ENCODE measurements at regions not wholly inside any gene's neighbourhood (a gene's known extent, or its start where the extent isn't known, plus 50 kb on each side); places are given as distances from the start of the nearest gene placed in this dataset.
"Not testable (repeated sequence)": the region's sequence is repeated elsewhere in the genome, so short reads cannot be mapped to it uniquely, and the experiment has no call there.

- no peak for DNase-seq
Observed at GRCh38 chr3:71998995-71999673, 214.2 kb upstream of the PROK2 start.

- no peak for DNase-seq
Observed at GRCh38 chr3:71997066-71997653, 212.2 kb upstream of the PROK2 start.

GRCh38 chr3:71994906-71995305, 210.0 kb upstream of the PROK2 start:
- DNase-seq = no peak

- DNase-seq = no peak
Observed at GRCh38 chr3:71994203-71994602, 209.3 kb upstream of the PROK2 start.

- no peak for DNase-seq
Observed at GRCh38 chr3:71991681-71992080, 206.7 kb upstream of the PROK2 start.

- no peak for DNase-seq
Observed at GRCh38 chr3:71991046-71991445, 206.1 kb upstream of the PROK2 start.

GRCh38 chr3:71990545-71990944, 205.6 kb upstream of the PROK2 start:
- no peak for DNase-seq

GRCh38 chr3:71989165-71989564, 204.2 kb upstream of the PROK2 start:
- no peak for DNase-seq

- DNase-seq = no peak
Observed at GRCh38 chr3:71987828-71988227, 202.9 kb upstream of the PROK2 start.

- no peak for DNase-seq
Observed at GRCh38 chr3:71987089-71987735, 202.3 kb upstream of the PROK2 start.

- DNase-seq = no peak
Observed at GRCh38 chr3:71986606-71987005, 201.7 kb upstream of the PROK2 start.

- DNase-seq = no peak
Observed at GRCh38 chr3:71984843-71985613, 200.1 kb upstream of the PROK2 start.

- no peak for DNase-seq
Observed at GRCh38 chr3:71983694-71984093, 198.7 kb upstream of the PROK2 start.

GRCh38 chr3:71982506-71983258, 197.7 kb upstream of the PROK2 start:
- DNase-seq = not testable (repeated sequence)

GRCh38 chr3:71979175-71979574, 194.2 kb upstream of the PROK2 start:
- no peak for DNase-seq

GRCh38 chr3:71978150-71978721, 193.3 kb upstream of the PROK2 start:
- DNase-seq = no peak

GRCh38 chr3:71977525-71977924, 192.6 kb upstream of the PROK2 start:
- no peak for DNase-seq

GRCh38 chr3:71975573-71975972, 190.6 kb upstream of the PROK2 start:
- DNase-seq = no peak

- DNase-seq = no peak
Observed at GRCh38 chr3:71974786-71975185, 189.8 kb upstream of the PROK2 start.

- no peak for DNase-seq
Observed at GRCh38 chr3:71973274-71974030, 188.5 kb upstream of the PROK2 start.

- no peak for DNase-seq
Observed at GRCh38 chr3:71972031-71972430, 187.1 kb upstream of the PROK2 start.

- no peak for DNase-seq
Observed at GRCh38 chr3:71968544-71968943, 183.6 kb upstream of the PROK2 start.
